Sciatic nerve (tissue), 2 donors: ENCODE measurements at regions not wholly inside any gene's neighbourhood (a gene's known extent, or its start where the extent isn't known, plus 50 kb on each side); places are given as distances from the start of the nearest gene placed in this dataset.
"Not testable (repeated sequence)": the region's sequence is repeated elsewhere in the genome, so short reads cannot be mapped to it uniquely, and the experiment has no call there.

ENCODE experiments used
- ATAC-seq: fragments of 200-7000 bp; cut with Tn5 transposase; one replicate; pipeline ENCODE4 v1.9.1; 2020; ENCODE audit warnings: mild to moderate bottlenecking, moderate library complexity
- DNase-seq: peaks from one replicate; pipeline ENCODE4 v3.0.0-alpha.2; 2020; ENCODE audit warnings: low spot score
- intact Hi-C: fragments of 100-400 bp; cut with DNase I; formaldehyde crosslinking; loops from one replicate; pipeline ENCODE4 v1.14.2; 2022
- donor health status: DM: no; HTN: no; CAD: no.
- donor health status: DM: no; HTN: no; CAD: no.

GRCh38 chr10:32217216-32217615 lies 129.7 kb downstream of the EPC1 start:
- ATAC-seq, result no peak
- intact Hi-C loops, result no loop called here
- no peak for DNase-seq

DNA sequence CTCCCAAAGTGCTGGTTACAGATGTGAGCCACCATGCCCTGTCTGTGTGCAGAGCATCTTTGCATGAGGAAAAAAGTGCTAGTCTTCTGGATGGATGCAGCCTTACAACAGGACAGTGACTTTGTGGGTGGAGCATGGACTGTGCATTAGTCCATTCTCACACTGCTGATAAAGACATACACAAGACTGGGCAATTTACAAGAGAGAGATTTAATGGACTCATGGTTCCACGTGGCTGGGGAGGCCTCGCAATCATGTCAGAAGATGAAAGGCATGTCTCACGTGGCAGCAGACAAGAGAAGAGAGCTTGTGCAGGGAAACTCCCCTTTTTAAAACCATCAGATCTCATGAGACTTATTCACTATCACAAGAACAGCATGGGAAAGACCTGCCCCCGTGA lies 133.1 kb downstream of the EPC1 start:
- intact Hi-C loops, DNase-seq, ATAC-seq: not testable (repeated sequence)

DNA sequence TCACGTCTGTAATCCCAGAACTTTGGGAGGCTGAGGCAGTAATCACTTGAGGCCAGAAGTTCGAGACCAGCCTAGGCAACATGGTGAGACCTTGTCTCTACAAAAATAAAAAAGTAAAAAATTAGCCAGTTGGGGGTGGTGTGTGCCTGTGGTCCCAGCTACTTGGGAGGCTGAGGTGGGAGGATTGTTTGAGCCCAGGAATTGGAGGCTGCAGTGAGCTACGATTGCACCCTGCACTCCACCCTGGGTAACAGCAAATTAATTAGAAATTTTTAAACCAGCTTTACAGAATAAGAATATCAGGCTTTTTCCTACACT lies 136.0 kb downstream of the EPC1 start:
- DNase-seq (no peak), ATAC-seq (no peak)
- intact Hi-C loops, result no loop called here

- ATAC-seq (peak; percentile 34), DNase-seq (no peak)
- intact Hi-C loops, result no loop called here
These were observed 136.5 kb downstream of the EPC1 start for GRCh38 chr10:32210306-32211045.

DNA sequence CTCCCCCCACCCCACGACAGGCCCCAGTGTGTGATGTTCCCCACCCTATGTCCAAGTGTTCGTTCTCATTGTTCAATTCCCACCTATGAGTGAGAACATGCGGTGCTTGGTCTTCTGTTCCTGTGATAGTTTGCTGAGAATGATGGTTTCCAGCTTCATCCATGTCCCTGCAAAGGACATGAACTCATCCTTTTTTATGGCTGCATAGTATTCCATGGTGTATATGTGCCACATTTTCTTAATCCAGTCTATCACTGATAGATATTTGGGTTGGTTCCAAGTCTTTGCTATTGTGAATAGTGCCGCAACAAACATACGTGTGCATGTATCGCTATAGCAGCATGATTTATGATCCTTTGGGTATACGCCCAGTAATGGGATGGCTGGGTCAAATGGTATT lies 139.0 kb downstream of the EPC1 start:
- DNase-seq, ATAC-seq, intact Hi-C loops: not testable (repeated sequence)

DNA sequence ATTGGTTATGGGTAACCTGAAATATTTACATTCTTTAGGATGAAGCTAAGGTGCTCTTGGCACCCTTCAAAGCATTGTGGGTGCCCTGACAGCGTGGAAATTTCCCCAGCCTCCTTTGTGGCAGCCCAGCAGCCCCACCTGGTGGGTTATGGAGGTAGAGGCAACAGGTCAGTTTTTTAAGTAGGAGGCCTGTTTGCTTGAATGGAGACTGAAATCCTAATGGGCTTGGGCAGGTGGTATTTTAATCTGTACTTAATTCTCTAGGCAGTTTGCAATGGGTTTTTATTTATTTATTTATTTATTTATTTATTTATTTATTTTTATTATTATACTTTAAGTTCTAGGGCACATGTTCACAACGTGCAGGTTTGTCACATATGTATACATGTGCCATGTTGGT lies 139.4 kb downstream of the EPC1 start:
- ATAC-seq, result no peak
- intact Hi-C loops, result no loop called here
- no peak for DNase-seq

DNA sequence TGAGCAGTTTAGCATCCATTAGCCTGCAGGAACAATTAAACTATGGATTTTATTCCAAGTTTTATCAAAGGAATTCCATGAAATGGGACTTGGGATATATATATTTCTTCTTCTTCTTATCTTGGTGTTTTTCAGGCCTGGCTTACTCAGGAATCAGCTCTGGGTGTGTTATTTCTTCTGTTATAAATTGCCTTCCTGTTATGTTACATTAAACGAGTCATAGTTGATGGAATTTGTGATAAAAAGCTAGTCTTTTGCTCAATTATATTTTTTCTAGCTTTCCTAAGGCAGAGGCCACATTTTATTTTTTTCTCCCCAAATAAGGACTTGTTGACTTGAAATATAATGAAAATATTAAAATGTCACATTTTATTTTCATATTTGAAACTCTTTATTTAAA lies 141.3 kb downstream of the EPC1 start:
- ATAC-seq (no peak), DNase-seq (no peak)
- intact Hi-C loops, result no loop called here

DNA sequence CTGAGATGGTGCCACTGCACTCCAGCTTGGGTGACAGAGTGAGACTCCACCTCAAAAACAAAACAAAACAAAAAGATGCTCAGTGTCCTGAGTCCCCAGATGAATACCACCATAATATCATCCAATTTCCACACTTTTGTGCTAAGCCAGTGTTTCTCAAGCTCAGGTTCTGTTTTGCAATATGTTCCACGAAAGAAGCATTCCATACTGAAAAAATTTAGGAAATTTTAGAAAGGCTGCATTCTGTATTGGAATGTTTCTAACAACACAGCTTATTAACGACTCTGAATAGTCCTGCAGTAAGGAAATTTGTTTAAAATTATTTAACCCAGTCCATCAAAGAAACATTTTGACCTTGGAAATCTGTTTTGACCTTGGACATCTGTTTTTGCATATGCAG lies 142.4 kb downstream of the EPC1 start:
- intact Hi-C loops, result no loop called here
- no peak for DNase-seq
- no peak for ATAC-seq

GRCh38 chr10:32199714-32200394 lies 143.6 kb upstream of the KIF5B start:
- intact Hi-C loops, result no loop called here
- ATAC-seq (no peak), DNase-seq (no peak)

DNA sequence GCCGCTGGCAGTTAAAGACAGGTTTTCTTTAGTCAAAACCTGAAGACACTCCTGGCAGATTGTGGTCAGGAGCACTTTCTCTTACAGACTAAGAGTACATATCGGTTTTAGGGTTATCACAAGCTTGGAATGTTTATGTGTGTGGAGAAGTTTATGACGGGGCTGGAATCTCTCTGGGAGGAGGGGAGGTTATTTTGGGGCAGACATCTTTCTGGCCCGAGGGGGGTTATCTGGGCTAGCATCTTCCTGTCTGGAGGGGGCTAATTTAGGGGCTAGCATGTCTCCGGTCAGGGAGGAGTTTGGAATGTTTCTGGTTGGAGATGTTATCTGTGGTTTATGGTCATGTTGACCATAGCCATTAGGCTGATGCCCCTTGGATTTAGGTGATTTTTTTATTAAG lies 141.2 kb upstream of the KIF5B start:
- ATAC-seq (no peak), DNase-seq (no peak)
- intact Hi-C loops, result no loop called here

- intact Hi-C loops, result no loop called here
- ATAC-seq (peak; percentile 62), DNase-seq (no peak)
These were observed 134.8 kb upstream of the KIF5B start for GRCh38 chr10:32190890-32191491.

DNA sequence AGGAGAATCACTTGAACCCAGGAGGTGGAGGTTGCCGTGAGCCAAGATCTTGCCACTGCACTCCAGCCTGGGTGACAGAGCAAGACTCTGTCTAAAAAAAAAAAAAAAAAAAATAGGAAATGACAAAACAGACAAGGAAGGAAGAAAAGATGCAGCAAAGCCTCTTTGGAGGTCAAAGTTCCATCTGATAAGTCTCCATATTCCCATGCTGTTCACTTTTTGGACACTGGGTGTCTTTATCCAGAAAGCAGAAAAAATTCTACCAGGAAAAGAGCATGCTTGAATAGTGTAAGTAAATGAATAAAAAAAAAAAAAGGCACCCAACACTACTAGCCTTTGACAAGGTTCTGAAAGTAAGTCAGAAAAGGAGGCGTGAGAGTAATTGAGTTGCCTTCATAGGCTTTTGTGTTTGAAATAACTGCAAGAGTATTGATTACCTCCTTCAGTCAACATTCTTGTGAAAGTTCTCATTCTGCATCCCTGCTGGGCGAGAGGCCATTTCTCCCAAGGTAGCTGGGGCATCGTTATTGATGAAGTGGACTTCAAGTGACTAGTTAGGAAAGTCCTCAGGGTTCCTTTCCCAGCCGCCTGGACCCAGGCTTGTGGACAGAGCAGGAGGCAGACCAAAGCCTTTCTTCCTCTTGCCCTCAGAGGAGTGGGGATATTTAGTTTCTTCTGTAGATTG lies 133.3 kb upstream of the KIF5B start:
- DNase-seq, result no peak
- no peak for ATAC-seq
- intact Hi-C loops, result no loop called here

GRCh38 chr10:32188601-32189000 lies 132.4 kb upstream of the KIF5B start:
- intact Hi-C loops, ATAC-seq: not testable (repeated sequence)

DNA sequence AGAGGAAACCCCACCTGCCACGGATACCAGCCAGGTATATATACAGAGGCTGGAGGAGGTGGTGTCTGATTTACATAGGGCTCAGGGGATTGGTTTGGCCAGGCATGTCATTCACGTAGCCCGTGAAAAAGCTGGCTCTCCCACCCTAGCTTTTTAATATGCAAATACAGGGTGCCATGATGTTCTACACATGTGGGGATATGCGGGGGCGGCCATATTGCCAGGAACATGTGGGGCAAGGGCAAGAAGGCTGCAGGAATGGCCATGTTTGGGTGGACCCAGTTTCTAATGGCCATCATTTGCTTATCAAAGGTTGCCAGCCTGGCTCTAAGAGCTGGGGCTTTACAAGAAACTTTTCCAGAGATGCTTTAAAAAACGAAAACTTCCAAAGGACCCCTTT lies 131.5 kb upstream of the KIF5B start:
- intact Hi-C loops, result no loop called here
- ATAC-seq (no peak), DNase-seq (no peak)

More at GRCh38 chr10:32188601-32189000, 132.4 kb upstream of the KIF5B start:
- DNase-seq, result not testable (repeated sequence)

- ATAC-seq, DNase-seq, intact Hi-C loops: not testable (repeated sequence)
These were observed 127.4 kb upstream of the KIF5B start for GRCh38 chr10:32183652-32184051.

DNA sequence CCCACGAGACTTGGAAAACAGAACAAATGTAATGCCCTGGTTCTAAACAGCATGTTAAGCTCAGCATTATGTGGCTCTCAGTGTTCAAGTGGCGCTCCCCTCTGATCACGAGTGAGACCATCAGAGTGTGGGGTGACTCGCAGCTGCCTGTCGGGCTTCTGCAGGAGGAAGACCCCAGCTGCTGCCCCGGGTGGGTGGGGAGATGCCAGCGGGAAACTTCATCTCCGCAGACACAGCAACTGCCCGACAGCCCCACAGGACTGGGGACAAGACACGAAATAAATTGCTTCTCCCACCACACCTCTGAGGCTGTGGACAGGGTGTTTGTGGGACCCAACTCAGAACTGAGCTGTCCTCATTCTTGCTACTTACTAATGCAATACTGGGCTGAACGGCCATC lies 126.3 kb upstream of the KIF5B start:
- intact Hi-C loops, result no loop called here
- no peak for ATAC-seq

DNA sequence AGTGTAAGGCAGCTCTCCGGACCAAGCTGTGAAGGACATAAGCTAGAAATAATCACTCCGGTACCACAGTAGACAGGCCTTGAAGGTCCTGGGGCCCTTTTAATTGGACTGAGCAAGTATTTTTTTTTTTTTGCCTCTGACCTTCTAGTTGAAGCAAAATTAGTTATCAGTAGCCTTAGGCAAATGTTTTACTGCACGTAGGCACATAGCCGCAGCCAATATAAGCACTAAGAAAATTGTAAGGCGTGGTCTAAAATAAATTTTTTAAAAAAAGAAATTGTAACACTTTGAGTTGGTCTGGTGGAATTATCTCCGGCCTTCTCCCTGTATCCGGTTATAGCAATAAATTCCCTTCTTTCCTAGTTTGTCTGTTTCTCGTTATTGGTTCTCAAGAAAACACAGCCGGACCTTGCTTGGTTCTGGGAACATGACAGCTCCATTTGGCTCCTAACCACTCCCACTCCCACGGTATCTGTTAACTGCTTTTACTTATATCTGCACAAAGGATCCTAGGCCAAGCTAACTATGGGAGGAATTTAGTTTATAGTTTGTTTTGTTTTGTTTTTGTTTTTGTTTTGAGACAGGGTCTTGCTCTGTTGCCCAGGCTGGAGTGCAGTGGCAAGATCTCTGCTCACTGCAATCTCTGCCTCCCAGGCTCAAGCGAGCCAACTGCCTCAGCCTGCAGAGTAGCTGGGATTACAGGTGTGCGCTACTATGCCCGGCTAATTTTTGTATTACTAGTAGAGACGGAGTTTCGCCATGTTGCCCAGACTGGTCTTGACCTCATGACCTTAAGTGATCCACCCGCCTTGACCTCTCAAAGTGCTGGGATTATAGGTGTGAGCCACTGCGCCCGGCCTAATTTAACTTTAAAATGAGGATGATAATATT lies 124.4 kb upstream of the KIF5B start:
- ATAC-seq (no peak), DNase-seq (no peak)
- intact Hi-C loops, result no loop called here

More for the DNA sequence above, 126.3 kb upstream of the KIF5B start:
- DNase-seq, result no peak

- DNase-seq, result no peak
- no peak for ATAC-seq
- intact Hi-C loops, result no loop called here
These were observed 123.6 kb upstream of the KIF5B start for GRCh38 chr10:32179836-32180235.

- ATAC-seq, DNase-seq, intact Hi-C loops: not testable (repeated sequence)
These were observed 121.4 kb upstream of the KIF5B start for GRCh38 chr10:32177594-32177993.
